LNCAP (cell line): ENCODE measurements at regions not wholly inside any gene's neighbourhood (a gene's known extent, or its start where the extent isn't known, plus 50 kb on each side); places are given as distances from the start of the nearest gene placed in this dataset.

ENCODE experiments used
- CTCF ChIP-seq: fragments of 450-650 bp; IDR thresholded peaks from 2 replicates; pipeline ENCODE4 v1.5.1; 2017; ENCODE audit warnings: mild to moderate bottlenecking

GRCh38 chr12:4850857-4851380, 58.8 kb upstream of the KCNA1 start:
- TF ChIP-seq CTCF: no peak

GRCh38 chr12:4852308-4852707, 57.4 kb upstream of the KCNA1 start:
- TF ChIP-seq CTCF: no peak

- no peak for TF ChIP-seq CTCF
Measured at GRCh38 chr12:4852911-4853310, 56.8 kb upstream of the KCNA1 start.

DNA sequence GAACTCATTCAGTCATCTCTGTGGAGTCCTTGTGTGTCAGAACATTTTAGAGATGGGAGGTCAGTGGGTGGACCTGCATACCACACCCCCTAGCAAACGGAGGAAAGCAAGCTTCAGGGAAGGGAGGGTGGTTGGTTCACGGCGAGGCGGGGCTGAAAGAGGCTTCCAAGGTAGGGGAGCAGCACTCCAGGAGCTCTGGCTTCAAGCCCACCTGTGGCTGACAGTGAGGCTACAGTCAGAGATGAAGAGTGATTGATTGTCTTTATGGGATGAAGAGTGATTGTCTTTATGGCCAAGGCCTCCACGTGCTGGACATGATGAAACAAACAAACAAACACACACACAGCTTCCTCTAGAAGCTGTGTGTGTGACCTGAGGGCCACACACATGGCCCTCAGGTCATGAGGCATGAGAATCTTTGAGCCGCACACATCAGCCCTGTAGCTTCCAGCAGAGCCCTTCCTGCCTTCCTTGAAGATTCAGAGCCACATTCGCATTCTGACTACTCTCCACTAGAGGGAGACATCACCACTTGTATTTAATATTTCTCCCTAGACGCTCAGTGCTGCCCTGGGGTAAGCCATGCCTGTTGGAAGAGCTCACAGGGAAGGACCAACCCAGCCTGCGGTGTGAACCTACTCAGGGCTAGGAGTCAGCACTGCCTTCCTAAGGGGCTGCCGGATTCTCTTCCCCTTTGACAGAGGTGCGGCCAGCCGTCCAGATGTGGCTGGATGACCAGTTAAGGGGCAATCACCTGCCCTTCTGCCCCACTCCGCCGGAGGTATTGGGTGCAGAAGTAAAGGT, 54.4 kb upstream of the KCNA1 start:
- TF ChIP-seq CTCF: peak; percentile 83

- no peak for TF ChIP-seq CTCF
Measured at GRCh38 chr12:4856596-4856995, 53.1 kb upstream of the KCNA1 start.

DNA sequence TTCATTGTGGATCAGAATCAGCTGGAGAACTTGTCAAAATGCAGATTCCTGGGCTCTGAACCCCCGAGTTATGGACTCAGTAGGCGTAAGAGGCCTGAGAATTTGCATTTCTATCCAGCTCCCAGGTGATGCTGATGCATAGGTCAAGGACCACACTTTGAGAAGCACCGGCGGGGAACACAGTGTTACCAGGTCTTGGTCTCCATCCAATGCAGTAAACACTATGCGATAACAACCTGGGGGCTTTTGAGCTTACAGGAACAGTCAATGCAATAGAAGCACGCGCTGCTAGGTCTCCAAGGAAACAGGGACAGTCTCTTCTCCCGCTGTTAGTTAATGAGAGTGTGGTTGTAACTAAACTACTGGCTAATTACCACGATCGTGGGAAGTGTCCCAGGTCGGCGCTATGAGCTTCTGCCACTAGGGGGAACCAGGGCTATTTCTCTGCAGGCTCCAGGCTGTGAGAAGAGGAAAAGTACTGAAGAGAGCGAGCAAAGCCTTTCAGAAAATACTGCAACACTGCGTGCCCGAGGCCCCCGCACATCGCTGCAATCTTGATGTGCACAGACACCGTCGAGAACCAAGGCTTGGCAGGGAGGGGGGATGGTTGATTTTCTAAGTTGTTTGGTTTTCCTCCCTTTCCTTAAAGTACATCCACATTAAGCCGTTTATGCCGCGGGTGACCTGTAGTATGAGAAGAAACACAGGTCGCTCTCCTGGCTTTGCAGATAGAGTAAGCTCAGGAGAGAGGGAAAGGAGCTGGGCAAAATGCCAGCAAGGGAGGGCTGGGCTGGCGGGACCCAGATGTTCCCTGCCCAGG, 52.0 kb upstream of the KCNA1 start:
- TF ChIP-seq CTCF: peak; percentile 88

DNA sequence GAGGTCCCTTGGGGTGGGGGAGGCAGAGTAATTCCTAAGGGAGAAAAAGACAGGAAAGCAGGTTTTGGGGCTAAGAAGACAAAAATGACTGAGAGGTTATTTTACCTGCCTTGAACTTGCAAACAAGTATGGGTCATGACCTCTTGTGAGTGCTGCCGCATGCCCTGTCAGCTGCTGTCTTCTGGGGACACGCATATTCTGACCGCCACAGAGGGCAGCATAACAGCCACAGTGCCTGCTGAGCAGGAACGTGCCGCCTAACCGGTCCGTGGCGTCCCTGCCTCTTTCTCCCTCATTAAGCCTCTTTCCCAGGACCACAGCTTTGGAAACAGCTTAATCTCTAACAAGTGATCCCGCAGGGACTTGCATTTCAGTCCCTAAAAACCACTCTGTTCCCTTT, 51.3 kb upstream of the KCNA1 start:
- TF ChIP-seq CTCF: peak; percentile 32; the same call in 1 of the 2 replicates
